ENCODE measurements at regions not wholly inside any gene's neighbourhood (a gene's known extent, or its start where the extent isn't known, plus 50 kb on each side); places are given as distances from the start of the nearest gene placed in this dataset.

DNA sequence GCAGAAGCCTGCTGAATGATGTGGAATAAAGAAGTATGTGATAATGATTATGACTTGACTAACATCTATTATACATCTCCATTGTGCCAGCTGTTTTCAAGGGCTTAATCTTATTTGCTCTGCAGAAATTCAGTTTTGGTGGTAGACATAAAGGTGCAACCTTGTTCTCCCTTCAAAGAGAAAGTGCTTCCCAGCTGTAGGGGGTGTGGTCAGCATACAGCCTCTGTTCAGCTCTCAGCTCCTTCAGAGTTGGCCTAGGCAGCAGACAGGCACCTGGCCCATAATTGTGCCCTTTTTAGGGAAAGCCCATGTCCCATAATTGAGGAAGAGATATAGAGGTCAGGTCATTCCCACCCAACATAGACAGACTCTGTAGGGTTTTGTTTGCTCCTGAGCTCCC is 104.3 kb upstream of the EOMES start:
- H3K36me3 ChIP-seq = no peaks in the 10 kb centered on the region
- no peak for TF ChIP-seq EZH2 (IDR thresholded peaks at IDR 0.05)
- TF ChIP-seq, protein P1, sequence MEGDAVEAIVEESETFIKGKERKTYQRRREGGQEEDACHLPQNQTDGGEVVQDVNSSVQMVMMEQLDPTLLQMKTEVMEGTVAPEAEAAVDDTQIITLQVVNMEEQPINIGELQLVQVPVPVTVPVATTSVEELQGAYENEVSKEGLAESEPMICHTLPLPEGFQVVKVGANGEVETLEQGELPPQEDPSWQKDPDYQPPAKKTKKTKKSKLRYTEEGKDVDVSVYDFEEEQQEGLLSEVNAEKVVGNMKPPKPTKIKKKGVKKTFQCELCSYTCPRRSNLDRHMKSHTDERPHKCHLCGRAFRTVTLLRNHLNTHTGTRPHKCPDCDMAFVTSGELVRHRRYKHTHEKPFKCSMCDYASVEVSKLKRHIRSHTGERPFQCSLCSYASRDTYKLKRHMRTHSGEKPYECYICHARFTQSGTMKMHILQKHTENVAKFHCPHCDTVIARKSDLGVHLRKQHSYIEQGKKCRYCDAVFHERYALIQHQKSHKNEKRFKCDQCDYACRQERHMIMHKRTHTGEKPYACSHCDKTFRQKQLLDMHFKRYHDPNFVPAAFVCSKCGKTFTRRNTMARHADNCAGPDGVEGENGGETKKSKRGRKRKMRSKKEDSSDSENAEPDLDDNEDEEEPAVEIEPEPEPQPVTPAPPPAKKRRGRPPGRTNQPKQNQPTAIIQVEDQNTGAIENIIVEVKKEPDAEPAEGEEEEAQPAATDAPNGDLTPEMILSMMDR (IDR thresholded peaks at IDR 0.05) = no peak
- no peak for TF ChIP-seq EZH2phosphoT487 (IDR thresholded peaks at IDR 0.05)
- H3K4me3 ChIP-seq = no peak overlapping the region
- no peaks in the 10 kb centered on the region for H3K27me3 Mint-ChIP-seq (ENCODE audit: insufficient read depth, low read depth)
- DNase-seq (ENCODE audit: low spot score) = no peak
- no peaks in the 10 kb centered on the region for H3K4me1 Mint-ChIP-seq
- peaks cover 5% of the 10 kb centered on the region for H3K4me1 ChIP-seq
- no peak overlapping the region for H3K4me3 Mint-ChIP-seq
- no peaks in the 10 kb centered on the region for H3K9me3 ChIP-seq (ENCODE audit: low read depth)
- H3K4me2 ChIP-seq = no peak overlapping the region
- no peak overlapping the region for H3K27ac ChIP-seq
- no peaks in the 10 kb centered on the region for H3K36me3 Mint-ChIP-seq
- H2AFZ ChIP-seq (replicated peaks) = no peak overlapping the region
- H3K9me3 Mint-ChIP-seq = peaks cover 3% of the 10 kb centered on the region
- H3K27ac Mint-ChIP-seq = no peak overlapping the region
- H4K20me1 ChIP-seq (ENCODE audit: low read depth) = no peaks in the 10 kb centered on the region
- H3K27me3 ChIP-seq = no peaks in the 10 kb centered on the region
- H3K79me2 ChIP-seq (ENCODE audit: low read depth) = peaks cover 17% of the 10 kb centered on the region
- no peaks in the 10 kb centered on the region for H3F3A ChIP-seq (ENCODE audit: low read depth)
- no peak overlapping the region for H3K9ac ChIP-seq

DNA sequence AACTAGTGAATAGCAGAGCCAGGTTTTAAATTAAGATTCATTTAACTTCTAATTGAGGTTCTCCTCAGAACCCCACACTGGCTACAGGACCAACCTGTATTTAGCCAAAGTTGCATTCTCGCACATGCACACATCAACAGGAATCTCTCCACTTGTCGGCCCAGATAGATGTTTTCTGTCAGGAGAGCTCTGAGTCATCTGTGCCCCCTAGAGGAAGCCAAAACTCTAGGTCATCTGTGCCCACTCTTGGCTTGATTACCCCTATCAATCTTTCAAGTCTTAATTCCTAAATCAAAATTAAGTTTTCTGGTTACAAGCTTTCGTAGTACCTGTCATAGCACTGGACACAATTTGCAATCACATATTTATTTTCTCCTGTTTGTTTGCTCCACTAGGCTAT is 104.9 kb upstream of the EOMES start:
- Mint-ChIP-seq H3K9me3 (no peaks in the 10 kb centered on the region), H3K36me3 (no peaks in the 10 kb centered on the region), H3K27me3 (ENCODE audit: insufficient read depth, low read depth) (no peaks in the 10 kb centered on the region), H3K4me1 (no peaks in the 10 kb centered on the region), H3K27ac (no peak overlapping the region), H3K4me3 (no peak overlapping the region)
- Histone ChIP-seq H3K27ac (no peak overlapping the region), H3K4me1 (peaks cover 5% of the 10 kb centered on the region), H4K20me1 (ENCODE audit: low read depth) (no peaks in the 10 kb centered on the region), H3K36me3 (peaks cover 1% of the 10 kb centered on the region), H3K27me3 (no peaks in the 10 kb centered on the region), H3K79me2 (ENCODE audit: low read depth) (peaks cover 15% of the 10 kb centered on the region), H3F3A (ENCODE audit: low read depth) (no peaks in the 10 kb centered on the region), H3K9me3 (ENCODE audit: low read depth) (no peaks in the 10 kb centered on the region), H3K4me3 (no peak overlapping the region), H3K4me2 (no peak overlapping the region), H3K9ac (no peak overlapping the region), H2AFZ (replicated peaks) (no peak overlapping the region)
- TF ChIP-seq, protein P1 (IDR thresholded peaks at IDR 0.05) = peak; percentile 29
- no peak for TF ChIP-seq EZH2 (IDR thresholded peaks at IDR 0.05)
- no peak for DNase-seq (ENCODE audit: low spot score)

DNA sequence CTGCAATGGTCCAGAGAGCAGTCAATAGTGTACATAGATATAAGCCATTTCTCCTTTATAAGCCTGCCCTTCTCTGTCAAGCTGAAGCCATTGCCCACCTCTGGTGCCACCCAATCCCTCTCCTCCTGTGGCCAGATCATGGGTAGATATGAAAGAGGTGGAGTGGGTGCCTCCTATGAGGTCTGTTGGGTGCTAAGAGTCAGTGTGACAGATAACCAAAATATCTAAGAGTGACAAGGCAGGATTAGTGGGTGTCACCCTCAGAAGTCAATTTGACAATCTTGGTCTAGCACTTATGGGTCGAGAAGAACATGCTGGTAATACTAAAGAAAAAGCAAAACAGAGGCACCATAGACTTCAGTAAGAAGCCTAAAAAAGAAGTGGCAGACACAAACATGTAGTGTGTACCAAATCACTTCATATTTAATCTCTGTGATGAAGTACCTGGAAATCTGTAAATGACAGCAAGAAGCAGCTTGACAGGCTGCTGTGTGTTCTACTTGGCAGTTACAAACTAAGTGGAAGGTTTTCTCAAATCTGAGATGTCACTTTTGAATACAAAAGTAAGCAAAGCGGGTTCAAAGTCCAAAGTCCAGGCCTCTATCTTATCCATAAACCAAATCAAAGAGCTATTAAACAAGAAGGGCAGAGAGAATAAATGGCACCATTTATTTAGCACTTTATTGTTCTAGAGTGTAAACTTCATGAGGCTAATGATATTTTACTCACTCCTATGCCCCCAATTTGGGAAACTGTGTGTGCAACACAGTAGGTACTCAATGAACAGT is 118.9 kb upstream of the EOMES start:
- no peak for DNase-seq (ENCODE audit: low spot score)
- no peak overlapping the region for H3K4me3 ChIP-seq
- H3K27ac ChIP-seq = no peak overlapping the region
- no peaks in the 10 kb centered on the region for H3K27me3 ChIP-seq
- no peak overlapping the region for H2AFZ ChIP-seq (replicated peaks)
- no peaks in the 10 kb centered on the region for H3K4me1 ChIP-seq
- H3K4me2 ChIP-seq = no peak overlapping the region
- Mint-ChIP-seq H3K27me3 (ENCODE audit: insufficient read depth, low read depth) (no peaks in the 10 kb centered on the region), H3K4me1 (no peaks in the 10 kb centered on the region), H3K27ac (no peak overlapping the region), H3K9me3 (no peaks in the 10 kb centered on the region), H3K36me3 (no peaks in the 10 kb centered on the region), H3K4me3 (no peak overlapping the region)
- H3K79me2 ChIP-seq (ENCODE audit: low read depth) = no peaks in the 10 kb centered on the region
- H3K9me3 ChIP-seq (ENCODE audit: low read depth) = no peaks in the 10 kb centered on the region
- H3K36me3 ChIP-seq = no peaks in the 10 kb centered on the region
- no peaks in the 10 kb centered on the region for H4K20me1 ChIP-seq (ENCODE audit: low read depth)
- no peak overlapping the region for H3K9ac ChIP-seq
- TF ChIP-seq, protein P1 (IDR thresholded peaks at IDR 0.05) = no peak
- no peak for TF ChIP-seq EZH2 (IDR thresholded peaks at IDR 0.05)
- no peak for TF ChIP-seq EZH2phosphoT487 (IDR thresholded peaks at IDR 0.05)
- no peaks in the 10 kb centered on the region for H3F3A ChIP-seq (ENCODE audit: low read depth)
